GM21447 (cell line): ENCODE measurements at regions not wholly inside any gene's neighbourhood (a gene's known extent, or its start where the extent isn't known, plus 50 kb on each side); places are given as distances from the start of the nearest gene placed in this dataset.

Source experiments
- ATAC-seq: cut with Tn5 transposase; IDR thresholded peaks from one replicate; pipeline ENCODE4 v1.9.1; 2021; ENCODE audit not compliant: unreplicated experiment

DNA sequence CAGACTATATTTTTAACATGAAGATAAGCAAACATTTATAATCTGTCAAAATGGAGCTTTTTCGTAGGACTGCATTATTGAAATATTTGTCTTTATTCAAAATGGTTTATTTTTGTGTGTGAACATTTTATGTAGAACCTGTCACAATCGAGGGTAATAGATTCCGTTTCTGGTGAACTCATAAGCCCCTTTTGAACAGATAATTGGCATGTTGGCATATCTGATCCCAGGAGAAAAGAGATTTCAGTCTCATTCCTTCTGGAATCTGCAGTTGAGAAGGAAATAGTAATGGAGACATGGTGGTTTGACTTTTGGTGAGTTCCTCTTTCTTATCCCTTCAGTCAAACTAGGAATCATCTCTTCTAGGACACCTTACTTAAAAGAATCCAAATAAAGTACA lies 427.9 kb upstream of the B3GALT2 start:
- ATAC-seq = no peak

DNA sequence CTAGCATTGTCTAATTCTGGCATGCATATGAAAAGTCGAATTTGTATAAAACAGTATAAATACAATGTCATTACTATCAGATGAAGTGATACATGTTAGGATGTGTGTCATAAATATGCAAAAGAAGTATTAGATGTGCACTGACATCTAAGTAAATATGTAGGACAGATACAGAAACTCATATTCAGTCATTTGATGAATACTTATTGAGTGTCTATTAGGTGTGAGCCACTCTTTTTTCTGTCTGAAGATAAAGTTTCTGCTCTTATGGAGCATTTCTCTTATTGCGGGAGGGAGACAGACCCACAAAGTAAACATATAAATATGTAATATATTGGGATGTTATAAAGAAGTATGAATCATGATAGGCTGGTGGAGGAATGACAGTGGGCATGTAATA lies 426.6 kb upstream of the B3GALT2 start:
- no peak for ATAC-seq

DNA sequence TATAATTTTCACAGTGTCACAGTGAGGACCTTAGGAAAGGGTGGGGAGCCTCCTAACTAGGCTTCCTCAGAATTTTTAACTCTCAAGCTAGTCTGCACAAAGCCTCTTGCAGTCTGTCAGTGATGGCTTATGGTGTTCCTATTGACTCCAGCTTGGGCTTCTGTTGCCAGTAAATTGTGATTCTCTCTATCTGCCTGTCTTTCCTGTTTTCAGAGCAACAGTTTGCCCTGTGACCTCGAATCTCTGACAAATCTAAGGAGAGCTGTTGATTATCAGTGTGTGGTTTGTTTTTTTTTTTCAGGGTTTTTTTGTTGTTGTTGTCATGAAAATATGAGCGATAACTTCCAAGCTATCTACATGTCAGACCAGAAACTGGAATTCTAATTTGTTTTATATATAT lies 423.2 kb upstream of the B3GALT2 start:
- no peak for ATAC-seq

DNA sequence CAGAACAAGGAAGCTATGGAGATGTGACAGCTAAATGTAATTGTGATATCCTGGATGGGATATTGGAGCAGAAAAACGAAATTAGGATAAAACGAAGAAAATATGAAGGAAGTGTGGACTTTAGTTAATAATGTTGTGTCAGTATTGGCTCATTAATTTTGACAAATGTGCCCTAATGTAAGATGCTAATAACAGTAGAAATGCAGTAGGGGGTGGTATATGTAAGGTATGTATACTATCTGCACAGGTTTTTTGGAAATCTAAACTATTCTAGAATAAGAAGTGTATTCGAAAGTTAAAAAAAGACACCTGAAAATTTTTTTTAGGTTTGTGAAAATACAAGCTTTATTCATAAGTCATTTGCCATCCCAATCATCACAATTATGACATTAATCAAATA lies 421.4 kb upstream of the B3GALT2 start:
- ATAC-seq = no peak

DNA sequence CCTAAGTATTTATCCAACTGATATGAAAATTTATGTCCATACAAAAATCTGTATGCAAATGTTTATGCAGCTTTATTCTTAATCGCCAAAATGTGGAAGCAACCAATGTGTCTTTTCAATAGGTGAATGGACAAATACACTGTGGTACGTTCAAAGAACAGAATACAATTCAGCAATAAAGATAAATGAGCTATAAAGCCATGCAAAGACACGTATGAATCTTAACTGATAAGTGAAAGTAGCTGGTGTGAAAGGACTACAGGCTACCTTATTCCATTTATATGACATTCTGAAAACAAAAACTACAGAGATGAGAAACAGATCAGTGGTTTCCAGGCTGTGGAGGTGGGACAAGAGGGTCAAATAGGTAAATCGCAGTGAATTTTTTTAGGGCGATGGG lies 419.6 kb upstream of the B3GALT2 start:
- no peak for ATAC-seq

DNA sequence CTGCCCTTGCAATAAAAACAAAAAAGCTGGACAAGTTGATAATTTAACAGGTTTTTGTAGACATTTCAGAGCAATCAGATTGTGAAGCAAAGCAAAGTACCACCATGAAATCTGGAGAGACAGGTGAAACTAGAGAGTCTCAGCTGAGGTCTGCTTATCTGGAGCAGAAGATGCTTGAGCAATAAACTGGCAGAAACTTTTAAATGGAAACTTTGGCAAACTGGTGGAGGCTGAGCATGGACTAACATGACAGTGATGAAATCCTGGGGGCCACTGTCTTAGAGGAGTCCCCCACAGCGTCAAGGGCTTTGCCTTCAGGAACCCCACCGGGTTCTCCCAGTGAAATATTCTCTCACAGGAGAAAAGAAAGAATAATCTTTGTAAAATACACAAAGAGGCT lies 416.3 kb upstream of the B3GALT2 start:
- ATAC-seq = no peak

DNA sequence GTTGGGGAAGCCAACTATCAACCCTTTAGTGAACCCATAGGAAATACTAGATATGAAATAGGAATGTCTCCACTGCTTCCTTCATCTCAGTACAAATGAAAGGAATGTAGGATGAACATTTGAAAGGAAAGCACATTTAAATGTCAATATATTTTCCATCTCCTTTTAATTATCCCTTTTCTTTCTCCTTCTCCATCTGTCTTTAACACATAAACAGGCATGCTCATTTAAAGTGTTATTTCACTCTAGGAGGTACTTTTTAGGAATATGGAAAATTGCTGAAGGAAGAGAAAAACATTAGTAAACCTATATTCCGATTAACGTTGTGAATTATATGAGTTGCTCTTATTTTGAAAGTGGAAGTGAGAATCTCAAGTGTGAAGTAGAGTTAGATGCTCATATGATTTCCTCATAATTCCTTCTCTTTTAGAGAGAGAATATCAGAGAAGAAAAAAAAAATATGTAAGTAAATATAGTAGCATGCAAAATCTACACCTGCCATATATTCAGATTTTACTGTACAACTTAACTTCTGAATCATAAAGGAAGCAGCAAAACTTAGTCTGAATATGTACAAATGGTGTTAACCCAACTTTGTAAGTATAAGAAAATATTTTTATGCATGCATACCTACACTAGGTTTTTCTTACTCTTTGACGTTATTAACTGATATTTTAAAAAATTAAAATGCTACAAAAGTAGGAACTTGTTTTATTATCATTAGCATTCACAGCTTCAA lies 406.9 kb upstream of the B3GALT2 start:
- ATAC-seq = no peak

DNA sequence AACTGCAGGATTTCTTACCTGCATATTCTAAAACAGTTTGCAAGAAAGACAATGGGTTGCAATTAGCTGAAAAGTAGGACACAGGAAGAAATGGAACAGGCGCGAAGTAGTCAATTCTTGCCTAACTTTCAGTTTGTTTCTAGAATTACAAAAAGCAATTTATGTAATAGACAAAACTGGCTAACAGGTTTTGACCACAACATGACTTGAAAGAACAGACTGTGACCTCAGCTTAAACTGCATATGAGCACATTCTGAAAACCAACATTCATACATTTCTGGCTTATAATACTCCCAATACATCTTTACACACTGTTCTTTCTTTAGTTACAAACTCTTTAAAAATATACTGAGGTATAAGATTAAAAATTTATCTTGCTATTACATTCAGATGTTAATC lies 405.9 kb upstream of the B3GALT2 start:
- ATAC-seq = no peak

DNA sequence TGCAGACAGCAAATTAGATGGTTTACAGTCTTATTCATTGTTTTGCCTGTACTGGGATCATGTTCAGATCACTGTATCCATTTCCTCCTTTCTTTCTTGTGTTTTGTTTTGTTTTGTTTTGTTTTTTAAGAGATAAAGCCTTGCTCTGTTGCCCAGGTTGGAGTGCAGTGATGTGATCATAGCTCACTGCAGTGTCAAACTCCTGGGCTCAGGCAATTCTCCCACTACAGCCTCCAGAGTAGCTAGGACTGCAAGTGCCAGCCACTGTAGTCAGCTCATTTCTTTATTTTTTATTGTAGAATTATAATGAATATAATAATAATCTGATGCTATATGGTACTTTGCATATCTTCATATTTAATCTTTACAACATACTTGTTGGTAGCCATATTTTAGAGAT lies 403.7 kb upstream of the B3GALT2 start:
- ATAC-seq = no peak

DNA sequence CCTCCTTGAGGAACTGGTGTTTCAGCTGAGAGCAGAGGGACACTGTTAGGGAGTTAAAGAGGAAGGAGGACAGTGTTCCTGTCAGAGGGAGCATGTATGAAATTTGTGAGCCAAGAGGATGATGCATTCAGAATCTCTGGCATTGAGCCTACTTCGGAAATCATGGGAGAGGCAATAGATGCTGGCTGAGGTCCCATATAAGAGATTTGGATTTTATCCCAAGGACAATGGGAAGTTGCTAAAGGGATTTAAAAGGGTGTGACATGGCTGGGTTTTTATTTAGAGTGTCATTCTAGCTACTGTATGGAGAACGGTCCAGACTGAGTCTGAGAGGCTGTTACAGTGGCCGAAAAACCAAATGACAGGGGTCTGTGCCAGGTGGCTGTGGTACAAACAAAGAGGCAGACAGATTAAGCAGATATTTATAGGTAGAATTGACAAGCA lies 403.2 kb upstream of the B3GALT2 start:
- ATAC-seq = no peak

DNA sequence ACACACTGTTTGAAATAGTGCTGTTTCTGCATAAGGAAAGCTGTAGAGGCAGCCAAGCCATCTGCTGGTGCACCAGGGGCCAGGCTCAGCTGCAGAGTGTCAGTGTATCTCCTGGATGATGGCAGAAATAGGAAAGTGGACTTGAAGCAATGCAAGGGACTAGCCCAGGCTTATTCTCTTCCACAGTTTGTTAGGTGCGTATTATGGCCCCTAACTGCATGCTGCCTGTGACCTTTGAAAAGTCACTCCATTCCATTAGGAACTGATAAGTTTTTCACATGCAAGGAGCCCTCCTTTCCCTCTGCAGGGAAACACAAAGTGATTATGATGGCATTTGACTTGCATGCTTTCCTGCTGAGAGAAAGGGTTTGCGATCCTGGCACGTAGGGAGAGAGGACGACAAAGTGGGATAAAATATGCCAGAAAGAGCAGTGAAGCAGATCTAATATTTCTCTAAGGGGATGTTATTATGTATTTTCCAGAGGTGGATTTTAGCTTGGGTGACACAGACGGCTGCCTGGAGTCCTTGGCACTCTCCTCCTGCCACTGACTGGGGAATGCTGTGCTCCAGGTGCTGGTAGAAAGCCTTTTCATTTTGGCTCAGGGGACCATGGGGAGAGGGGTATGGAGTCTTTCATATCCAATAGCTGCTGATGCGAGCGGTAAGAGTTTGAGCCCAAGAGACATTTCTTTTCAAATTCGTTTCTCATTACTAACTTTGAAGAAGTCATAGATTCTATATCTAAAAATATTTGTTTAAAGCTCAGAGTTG lies 402.1 kb upstream of the B3GALT2 start:
- ATAC-seq = no peak

DNA sequence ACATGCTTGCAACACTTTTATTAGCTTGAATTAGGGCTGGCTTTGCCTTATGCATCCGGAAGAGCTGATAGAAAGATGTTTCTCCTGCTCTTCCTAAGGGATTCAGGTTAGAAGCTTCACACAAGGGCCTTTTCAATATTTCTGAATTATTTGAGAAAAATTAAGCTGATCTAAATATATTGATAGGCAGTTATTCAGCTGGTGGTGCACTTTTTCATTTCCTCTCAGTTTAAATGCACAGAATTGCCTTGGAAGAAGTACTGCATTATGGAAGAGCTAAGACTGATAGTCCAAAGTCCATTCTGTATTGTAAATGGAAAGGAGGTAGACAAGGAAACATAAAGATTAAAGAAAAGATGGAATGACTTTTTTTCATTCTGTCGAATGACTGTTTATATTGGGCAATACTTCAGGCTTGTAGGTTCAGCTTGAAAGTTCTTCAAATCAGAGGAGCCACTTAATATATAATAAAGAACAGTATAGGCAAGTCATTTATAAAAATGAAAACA lies 398.4 kb upstream of the B3GALT2 start:
- ATAC-seq = no peak

DNA sequence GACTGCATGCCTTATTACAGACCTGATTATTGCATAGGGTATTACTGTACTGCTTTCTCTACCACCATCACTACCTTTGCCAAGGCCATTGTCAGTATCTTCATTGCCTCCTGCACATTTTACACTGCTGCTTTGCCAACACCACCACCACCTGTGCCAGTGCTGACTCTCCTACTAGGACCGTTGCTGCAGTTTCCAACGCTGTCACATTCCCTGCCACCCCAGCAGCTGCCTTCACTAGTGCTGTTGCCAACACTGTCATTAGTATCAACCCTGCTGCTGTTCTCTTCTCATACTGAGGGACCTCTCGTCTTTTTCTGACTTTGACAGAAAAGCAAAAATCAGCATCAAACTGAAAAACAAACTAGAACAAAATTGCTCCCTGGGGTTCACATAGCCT lies 394.9 kb upstream of the B3GALT2 start:
- ATAC-seq = no peak

DNA sequence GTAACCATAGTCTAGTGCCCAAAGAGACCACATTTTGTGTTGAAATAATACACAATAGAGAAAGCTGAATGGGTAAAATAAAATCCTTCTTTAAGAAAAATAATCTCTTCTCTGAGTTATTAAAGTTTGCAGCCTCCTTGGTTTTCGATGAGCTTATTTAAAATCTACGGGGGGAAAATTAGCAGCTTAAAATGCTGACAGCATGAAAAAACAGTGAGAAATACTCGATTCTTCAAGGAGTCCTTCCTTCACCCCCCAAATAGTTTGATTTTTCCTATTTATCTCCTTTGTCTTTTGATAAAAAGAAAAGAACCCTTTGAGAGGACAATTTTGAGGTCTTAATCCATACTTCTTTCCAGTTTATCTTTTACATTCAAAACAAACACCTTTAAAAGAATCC lies 394.0 kb upstream of the B3GALT2 start:
- no peak for ATAC-seq

DNA sequence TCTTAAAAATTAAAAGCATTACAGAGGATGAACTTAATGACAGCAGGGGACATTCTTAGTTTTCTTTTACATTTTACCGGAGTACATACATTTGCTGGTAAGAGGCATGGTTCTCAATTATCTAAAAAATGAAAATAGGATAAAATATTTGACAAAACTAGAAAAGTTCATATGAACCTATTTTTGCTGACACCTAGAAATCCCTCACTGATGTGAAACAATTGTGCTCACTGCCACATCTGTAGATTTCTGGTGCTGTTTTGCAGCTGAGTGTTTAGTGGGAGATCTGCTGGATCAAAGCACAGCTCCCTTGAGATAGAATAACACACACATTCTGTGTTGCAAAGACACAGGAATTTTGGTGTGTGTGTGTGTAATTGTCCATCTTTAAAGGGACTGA lies 392.9 kb upstream of the B3GALT2 start:
- ATAC-seq = no peak

DNA sequence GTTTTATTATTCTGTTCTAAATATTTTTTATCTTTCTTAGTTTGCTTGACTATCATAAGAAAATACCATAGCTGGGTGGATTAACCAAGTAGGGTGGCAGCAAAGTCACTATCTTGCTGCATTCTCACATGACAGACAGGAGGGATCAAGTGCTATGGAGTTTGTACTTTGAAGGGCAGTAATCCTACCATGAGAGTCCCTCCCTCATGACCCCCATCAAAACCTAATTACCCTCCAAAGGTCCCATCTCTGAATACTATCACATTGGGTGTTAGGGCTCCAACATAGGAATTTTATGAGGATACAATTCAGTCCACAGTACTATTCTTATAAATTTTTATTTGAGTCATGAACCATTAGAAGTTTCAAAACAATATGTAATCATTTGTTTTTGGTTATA lies 388.5 kb upstream of the B3GALT2 start:
- no peak for ATAC-seq

DNA sequence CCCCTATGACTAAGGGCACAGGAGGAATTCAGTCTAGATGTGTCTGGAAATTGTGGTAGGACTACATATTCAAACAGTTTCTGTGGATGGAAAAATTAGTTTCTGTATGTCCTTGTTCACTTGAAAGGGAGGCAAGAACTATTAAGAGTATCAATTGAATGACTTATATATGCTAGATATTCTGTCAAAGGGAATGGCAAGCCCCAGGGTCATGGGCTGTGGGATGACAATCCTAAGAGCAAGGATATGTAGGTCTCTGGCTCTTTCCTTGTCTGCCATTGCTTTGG lies 383.5 kb upstream of the B3GALT2 start:
- no peak for ATAC-seq

DNA sequence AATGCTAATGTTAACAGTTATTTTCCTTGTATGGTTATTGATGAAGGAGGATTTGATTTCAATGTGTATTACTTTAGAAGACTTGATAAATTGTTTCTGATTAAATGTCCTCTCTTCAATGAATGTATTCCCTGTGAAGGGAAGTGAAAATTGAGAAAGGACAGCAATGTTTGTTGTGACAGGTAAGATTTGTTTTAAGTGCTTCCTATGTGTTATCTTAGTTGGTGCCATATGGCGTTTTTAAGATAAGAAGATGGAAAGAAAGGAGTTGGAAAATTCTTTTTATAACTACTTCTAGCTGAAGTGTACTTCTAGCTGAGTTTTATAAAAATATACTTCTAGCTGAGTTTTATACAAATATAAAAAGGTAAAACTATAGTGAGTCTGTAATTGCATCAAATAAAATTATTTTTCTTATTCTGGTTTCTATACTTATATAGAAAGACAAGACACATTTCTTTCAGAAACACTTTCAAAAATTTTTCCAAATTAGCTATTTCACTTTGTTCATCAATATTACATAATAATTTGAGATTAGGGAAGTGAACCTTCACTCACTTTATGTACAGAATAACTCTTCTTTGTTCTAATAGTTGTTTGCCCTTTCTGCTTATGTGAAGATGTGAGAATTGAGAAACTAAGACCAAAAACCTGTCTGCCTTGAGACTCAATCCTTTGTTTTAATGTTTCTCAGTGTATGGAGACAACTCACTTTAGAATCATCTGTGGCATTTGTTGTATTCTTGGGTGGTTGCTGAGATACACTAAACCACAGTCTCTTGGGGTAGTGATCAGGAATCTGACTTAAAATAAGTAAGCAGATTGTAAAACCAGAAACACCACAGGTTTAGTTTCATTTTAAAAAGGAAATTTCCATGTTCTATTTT lies 382.9 kb upstream of the B3GALT2 start:
- peak; percentile 90 for ATAC-seq

DNA sequence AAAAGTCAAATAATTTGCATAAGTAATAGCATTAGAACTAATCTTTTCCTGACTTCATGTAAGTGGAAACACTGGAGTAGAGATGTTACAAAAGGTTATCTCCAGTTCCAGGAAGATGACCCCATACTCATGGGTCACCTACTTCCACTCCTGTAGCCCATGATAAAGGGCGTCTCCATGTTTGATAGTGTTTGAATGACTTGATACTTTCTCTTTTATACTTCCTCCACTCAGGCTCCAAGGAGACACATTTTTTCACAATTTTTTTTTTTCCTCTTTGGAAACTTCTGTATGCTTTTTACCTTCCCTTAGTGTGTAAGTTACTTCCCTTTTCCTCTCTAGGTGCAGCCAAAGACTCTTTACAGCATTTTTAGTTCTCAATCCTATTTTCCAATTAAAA lies 382.1 kb upstream of the B3GALT2 start:
- no peak for ATAC-seq

DNA sequence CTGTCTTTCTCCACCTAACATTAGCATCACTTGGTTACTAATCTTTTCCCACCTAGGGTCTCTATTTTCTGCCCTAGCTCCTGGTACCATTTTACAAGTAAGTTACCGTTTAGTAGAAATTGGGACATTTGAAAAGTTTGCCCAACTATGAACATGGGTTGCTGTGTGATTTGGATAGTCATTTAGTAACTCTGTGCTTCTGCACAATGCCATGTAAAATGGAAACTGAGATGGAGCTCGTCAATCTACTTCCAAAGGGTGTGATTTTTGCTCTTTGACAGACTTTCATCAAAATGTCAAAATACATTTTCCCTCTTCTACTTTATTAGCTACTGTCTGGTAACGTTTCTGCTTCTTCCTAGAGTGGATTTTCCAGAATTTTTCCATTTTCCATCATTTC lies 381.5 kb upstream of the B3GALT2 start:
- ATAC-seq = no peak

DNA sequence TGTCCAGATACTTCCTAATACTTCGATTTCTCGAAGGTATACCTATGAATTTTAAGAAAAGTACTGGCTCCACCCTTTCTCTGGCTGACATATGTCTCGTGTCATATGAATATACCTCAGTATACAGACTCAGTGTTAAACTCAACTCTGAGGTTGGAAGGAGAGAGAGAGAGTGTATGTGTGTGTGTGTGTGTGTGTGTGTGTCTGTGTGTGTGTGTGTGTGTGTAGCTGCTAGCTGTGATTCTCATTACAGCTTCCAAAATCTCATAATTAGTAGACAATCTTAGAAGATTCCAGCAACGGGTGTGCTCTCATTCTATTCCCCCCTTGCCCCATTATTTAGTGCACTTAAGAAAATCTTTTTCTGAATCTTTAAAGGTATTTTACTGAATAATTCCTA lies 380.3 kb upstream of the B3GALT2 start:
- ATAC-seq = no peak
